HG02973 (cell line): ENCODE measurements at regions not wholly inside any gene's neighbourhood (a gene's known extent, or its start where the extent isn't known, plus 50 kb on each side); places are given as distances from the start of the nearest gene placed in this dataset.

Source experiments
- ATAC-seq: cut with Tn5 transposase; IDR thresholded peaks from one replicate; pipeline ENCODE4 v1.9.1; 2021; ENCODE audit warnings: moderate library complexity; ENCODE audit not compliant: unreplicated experiment

DNA sequence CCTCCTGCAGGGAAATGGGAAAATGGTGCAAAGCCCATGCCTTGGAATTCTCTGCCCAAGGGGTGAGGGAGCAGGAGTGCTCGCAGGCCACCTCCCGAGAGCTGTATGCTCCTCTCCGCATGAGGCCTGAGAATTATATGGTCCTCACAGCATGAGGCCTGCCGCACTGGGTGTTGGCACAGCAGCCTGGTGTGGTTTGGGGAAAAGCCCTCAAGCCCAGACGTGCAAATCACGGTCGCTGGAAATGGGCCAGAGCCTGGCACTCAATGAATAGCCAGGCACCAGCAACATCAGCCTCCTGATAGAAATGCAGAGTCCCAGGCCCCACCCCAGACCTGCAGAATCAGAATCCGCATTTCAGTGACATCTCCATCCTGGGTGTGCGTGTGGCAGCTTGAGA is 156.4 kb upstream of the FOXF1 start:
- ATAC-seq: no peak

GRCh38 chr16:86354641-86355513 is 155.4 kb upstream of the FOXF1 start:
- ATAC-seq: no peak

GRCh38 chr16:86355531-86355930 is 154.8 kb upstream of the FOXF1 start:
- ATAC-seq: no peak

DNA sequence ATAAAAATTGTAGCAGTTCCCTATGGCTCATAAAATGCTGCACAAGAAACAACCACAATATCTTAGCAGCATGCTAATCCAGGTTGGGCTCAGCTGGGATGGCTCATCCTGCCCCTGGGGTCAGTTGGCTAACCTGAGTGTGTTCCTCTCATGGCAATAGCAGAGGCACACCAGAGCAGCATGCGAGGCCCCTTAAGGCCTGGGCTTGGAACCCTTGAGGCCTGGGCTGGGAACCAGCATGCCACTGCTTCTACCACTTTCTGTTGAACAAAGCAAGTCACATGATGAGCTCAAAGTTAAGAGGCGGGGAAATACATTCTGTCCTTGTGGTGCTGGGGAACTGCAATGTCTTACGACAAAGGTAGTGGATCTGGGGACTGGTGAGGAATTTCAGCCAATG is 154.4 kb upstream of the FOXF1 start:
- no peak for ATAC-seq

- ATAC-seq: no peak
These were observed 153.5 kb upstream of the FOXF1 start for GRCh38 chr16:86356804-86357203.

DNA sequence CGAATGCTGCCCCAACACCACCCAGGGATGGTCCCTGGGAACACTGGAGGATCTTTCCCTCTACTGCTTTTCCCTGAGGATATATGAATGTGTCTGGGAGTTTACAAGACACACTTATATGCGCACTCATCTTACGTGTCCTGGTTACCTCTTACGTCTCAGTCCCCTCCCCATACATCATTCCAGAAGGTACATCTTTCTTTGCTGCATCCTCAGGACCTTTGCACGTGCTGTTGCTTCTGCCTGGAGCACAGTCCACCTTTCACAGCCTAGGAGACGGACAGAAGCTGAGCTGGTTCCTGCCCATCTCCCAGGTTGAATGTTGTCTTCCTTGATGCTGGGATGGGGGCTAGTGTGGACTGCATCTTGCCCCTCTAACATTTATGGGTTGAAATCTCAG is 153.0 kb upstream of the FOXF1 start:
- no peak for ATAC-seq

DNA sequence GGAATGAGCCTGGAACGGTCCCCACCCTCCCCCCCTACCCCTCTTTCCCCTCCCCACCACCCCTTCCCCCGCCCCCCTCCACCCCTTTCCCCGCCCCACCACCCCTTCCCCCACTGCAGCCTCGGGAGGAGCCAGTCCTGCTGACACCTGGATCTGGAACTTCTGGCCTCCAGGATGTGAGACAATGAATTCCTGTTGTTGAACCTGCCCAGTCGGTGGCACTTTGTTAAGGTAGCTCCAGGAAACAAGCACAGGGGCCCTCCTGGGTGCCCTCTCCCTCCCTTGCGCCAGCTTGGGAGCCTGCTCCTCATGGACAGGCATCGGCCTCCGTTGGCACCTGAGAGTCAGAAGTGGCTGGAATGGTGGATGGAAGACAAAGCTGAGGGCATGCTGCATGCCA is 152.4 kb upstream of the FOXF1 start:
- no peak for ATAC-seq

DNA sequence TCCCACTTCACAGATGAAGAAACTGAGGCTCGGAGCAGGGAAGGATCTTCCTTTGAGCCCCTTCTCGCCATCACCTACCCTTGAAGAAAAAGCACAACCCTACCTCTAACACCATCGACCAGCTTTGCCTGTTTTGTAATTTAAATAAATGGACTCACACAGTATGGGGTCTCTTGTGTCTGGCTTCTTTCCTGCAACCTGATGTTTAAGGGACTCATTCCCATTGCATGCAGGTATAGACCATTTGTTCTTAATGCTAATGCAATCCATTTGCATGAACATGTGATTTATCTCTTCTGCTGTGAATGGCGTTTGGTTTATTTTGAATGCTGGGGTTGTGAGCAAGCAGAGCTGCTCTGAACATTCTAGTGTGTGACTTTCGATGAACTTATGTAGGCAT is 150.8 kb upstream of the FOXF1 start:
- ATAC-seq: no peak

DNA sequence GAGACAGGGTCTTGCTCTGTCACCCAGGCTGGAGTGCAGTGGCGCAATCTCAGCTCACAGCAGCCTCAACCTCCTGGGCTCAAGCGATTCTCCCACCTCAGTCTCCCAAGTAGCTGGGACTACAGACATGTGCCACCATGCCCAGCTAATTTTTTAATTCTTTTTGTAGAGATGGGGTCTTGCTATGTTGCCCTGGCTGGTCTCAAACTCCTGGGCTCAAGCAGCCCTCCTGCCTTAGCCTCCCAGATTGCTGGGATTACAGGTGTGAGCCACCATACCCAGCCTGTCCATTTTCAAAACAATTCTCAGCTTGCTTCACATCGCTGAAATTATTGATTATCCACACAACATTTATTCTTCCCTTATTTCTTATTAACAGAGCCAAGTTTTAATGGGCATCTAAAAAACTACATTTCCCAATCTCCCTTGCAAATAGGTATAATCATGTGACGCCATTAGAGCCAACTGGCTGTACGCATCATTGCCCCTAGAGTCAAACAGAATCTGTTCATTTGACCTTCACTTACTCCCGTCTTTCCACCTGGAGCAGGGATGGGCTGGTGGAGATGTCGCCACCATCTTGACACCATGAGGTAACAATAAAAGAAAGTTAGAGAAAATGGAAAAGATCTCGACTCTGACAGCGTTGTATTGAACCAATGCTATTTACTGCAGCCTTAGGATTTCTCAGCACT is 148.0 kb upstream of the FOXF1 start:
- no peak for ATAC-seq

DNA sequence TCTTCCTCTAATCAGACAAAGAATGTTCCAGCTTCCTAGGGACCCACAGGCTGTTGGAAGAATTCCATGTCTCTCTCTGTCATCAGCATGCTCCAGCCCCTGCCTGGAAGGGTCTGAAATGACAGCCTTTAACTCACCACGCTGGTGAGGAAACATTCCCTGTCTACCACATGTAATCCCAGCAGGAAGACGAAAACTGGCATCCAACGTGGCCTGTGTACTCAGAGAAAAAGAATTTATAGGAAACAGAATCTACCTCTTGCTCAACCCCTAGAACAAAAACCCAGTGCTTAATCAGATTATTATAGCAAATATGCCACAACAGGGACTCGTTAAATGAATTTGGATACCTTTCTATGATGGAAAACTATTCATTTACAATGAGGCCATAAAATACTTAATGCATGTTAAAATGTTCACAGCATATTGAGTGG is 147.3 kb upstream of the FOXF1 start:
- ATAC-seq: no peak

DNA sequence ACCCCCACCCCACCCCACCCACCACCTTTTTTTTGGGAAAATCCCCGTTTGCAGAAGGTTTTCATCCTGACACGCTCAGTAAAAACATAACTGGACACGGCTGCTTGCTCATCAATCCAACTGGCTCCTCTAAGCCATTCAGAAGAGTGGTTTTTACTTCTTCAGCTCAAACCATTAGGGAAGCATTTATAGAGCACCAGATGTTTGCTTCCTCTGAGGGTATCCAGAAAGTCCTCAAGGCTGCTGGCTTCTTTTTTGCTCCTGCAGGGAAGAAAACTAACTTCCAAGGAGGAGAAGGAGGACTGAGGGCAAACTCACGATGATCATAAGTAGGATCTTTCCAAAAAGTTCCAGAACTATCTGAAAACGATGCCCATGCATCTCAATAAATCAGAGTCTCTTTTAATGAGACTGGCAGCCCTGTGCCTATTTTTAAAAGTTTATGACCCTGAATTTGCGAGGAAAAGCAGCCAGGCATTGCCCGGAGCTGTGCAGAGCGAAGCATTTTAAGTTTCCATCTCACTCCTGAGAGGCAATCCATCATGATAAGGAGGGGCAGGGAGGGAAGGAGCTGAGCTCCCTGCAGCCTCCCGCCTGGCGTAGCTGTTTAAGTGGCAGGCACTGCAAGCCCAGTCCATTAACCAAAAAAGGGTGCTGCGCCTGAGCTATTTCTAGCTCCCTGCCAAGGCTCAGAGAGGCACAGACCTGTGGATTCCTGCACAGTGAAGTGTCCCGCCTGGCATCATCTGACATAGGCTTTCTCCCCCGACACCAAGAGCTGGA is 146.3 kb upstream of the FOXF1 start:
- no peak for ATAC-seq

GRCh38 chr16:86364653-86365380 is 145.5 kb upstream of the FOXF1 start:
- no peak for ATAC-seq

- ATAC-seq: no peak
These were observed 144.6 kb upstream of the FOXF1 start for GRCh38 chr16:86365513-86366273.

DNA sequence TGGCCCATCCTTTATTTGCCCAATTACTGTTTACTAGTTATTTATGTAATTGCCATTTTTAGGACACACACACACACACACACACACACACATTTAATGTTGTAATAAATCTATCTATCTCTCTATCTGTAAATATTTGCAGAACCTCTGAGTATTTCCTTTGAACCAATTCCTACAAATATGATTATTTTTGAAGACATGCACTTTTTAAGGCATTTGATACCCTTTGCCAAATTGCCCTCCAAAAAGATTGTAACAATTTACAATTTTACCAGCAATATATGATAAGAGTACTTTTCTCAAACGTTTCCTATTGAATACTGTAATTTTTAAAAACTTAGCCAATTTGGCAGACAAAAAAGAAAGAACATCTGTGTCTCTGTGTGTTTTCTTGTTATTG is 143.8 kb upstream of the FOXF1 start:
- ATAC-seq: no peak

GRCh38 chr16:86367291-86368072 is 142.8 kb upstream of the FOXF1 start:
- ATAC-seq: no peak

GRCh38 chr16:86368261-86368660 is 142.1 kb upstream of the FOXF1 start:
- ATAC-seq: no peak

- no peak for ATAC-seq
These were observed 140.3 kb upstream of the FOXF1 start for GRCh38 chr16:86370062-86370461.

- ATAC-seq: no peak
These were observed 139.1 kb upstream of the FOXF1 start for GRCh38 chr16:86371083-86371803.

DNA sequence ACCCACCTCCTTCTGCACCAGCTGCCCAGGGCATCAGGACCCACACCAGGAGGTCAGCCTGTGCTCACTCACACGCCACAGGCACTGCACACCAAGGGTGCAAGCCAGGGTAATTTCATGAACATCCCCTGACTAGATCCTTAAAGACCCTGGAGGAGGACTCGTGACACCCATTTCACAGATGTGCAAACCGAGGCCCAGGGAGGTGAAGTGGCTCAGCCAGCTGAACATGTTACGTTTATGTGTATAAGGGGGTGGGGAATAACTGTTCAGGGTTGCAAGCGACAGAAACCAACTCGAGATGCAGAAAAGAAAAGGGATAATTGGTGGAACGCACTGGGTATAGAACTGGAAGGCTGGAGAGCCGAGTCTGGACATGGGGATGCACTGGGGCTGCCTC is 138.1 kb upstream of the FOXF1 start:
- no peak for ATAC-seq
